ENCODE measurements at regions not wholly inside any gene's neighbourhood (a gene's known extent, or its start where the extent isn't known, plus 50 kb on each side); places are given as distances from the start of the nearest gene placed in this dataset.
A peak's percentile ranks its signal among the peaks of the same experiment; 100 is the strongest.
"Not testable (repeated sequence)": the region's sequence is repeated elsewhere in the genome, so short reads cannot be mapped to it uniquely, and the experiment has no call there.

- no peak for DNase-seq (ENCODE audit: low spot score)
Observed at GRCh38 chr6:74631564-74631963, 574.3 kb downstream of the COL12A1 start.

DNA sequence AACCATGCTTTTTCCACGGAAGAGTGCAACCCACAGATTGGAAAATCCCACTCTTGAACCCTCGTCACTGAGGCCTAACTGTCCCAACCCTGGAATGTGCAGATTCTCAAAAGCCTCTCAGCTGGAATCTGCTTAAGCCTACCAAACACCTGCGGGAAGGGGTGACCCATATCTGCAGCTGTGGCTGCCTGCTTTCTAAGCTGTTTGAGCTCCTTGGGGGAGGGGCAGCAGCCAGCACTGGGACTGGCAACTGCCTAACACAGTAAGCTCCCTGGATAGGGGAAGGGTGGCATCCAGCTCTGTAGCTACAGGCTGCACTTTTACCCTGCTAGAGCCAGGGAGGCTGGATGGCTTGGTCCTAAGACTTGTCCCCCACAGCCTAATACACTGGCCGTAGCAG lies 579.6 kb downstream of the COL12A1 start:
- no peak for DNase-seq (ENCODE audit: low spot score)

DNA sequence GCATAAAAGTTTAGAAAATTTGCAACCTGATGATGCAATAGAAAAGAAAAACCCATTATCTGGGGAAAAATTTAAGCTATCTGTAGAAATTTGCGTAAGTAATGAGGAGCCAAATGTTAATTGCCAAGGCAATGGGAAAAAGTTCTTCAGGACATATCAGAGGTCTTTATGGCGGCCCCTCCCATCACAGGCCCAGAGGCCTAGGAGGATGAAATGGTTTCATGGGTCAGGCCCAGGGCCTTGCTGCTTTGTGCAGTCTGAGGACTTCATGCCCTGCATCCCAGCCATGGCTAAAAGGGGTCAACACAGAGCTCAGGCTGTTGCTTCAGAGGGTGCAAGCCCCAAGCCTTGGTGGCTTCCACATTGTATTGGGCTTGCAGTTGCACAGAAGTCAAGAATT lies 582.8 kb downstream of the COL12A1 start:
- no peak for DNase-seq (ENCODE audit: low spot score)

DNA sequence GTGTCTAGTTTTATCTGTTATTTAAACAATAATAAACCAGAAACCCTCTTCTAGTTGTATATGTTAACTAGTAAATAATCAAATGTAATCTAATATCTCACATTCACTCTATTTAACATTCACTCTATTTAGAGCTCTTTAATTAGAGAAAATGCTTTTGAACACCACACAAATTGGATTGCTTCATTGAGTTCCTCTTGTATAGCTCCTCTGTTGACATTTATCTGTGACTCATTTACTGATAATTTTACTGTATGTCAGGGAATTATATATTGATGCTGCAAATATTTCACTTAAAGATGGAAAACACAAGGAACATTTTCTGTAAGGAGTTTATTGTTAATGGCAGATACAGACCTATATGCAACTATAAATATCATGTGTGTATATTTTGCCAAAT lies 594.6 kb downstream of the COL12A1 start:
- no peak for DNase-seq (ENCODE audit: low spot score)

- no peak for DNase-seq (ENCODE audit: low spot score)
Observed at GRCh38 chr6:74610352-74610751, 595.5 kb downstream of the COL12A1 start.

DNA sequence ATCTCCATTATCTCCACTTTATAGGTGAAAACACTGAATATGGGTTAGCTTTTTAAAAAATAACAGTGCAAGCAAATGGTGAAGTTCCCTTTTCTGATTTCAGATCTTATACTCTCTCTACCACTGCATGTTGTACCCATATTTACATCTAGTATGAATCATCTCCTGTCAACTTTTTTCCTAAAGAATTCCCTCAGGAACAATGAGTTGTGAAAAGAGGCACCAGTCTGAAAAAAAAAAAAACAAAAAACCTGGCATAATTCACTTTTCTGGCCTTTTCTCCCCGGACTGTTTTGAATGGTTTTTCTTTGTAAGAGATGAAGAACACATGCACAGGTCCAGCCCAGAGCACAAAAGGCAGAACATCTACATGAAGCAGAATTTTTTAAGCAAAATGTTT lies 596.0 kb downstream of the COL12A1 start:
- DNase-seq (ENCODE audit: low spot score) = no peak

DNA sequence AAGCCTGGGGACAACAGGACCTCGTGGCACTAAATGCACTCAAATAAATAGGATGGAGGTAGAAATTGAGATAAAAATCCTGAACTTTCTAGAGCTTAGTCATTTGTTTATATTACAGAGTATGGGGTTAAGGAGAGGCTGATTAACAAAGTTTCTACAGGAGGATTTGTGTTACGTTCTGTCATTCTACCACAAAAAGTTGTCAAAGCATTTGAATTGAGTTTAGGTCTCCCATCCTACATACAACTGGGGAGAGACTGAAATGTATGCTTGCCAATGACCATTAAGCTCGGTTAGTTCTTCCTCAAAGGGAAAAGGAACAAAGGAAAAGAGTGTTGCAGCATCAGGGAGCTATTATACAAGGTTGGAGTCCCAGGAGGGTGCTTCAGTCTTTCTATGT lies 597.9 kb downstream of the COL12A1 start:
- no peak for DNase-seq (ENCODE audit: low spot score)

DNA sequence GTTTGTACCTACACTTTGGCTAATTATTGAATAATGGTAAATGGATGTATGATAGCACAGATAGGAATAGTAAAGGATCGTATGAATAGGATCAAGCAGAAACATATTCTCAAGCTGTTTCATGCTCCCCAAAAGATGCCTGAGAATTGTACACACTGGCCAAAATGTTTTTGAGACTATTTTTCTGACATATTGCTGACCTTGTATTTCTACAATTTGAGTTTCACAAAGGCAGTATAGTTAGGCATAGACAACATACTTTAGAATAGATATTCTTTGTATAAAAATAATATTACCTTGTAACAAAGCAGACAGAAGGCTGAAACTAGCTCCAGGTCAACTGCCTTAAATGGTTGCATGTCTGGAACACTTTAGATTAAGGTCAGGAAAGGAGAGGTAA lies 598.4 kb downstream of the COL12A1 start:
- DNase-seq (ENCODE audit: low spot score) = no peak

DNA sequence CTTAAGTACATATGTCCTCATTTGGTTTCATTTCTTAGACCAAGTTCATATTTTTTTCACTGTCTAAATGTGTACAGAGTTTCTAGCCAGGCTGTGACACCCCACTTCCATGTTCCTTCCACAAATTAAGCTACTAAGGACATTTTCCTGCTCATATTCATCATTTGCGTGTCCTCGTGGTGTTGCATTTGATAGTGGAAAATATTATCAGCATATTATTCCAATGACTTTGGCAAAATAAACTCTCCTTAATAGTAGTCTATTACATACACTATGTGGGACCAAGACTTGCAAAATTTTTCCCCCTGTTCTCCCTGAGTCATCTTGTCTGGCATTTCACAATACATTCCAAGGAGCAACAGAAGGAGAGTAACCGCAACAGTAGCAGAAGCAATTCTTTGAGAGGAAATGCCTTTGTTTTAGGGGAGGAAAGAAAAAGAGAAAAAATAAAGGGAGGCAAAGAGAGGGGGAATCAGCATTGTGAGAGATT lies 599.2 kb downstream of the COL12A1 start:
- DNase-seq (ENCODE audit: low spot score) = peak; percentile 28

DNA sequence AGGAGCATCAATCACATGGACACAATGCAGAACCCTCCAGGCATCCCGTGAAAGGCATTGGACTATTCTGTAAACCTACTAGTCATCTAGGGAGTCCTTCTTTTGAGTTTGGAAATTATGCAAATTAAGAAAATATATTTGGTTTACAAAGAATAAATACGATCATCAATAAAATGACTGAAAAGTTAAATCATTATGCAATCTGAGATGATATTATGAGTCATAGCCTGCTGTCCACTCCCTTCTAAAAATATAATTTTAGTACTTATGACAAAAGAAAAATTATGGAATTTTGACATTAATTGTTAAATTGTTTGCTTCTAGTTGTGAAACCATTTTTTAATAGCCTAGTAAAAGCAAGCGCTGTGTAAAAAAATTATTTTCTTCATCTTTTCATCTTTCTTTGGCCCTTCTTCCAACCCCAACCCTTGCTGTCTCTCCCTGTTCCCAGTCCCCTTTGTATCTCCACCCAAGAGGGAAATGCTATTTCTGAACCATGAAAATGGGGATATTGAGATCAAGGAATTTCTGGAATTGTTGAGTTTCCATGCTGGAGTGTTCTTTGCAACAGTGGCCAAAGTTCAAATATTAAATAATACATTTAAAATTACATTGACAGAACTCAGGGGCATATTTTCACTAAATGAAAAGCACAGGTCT lies 599.8 kb downstream of the COL12A1 start:
- DNase-seq (ENCODE audit: low spot score) = no peak

GRCh38 chr6:74604279-74604678 lies 601.6 kb downstream of the COL12A1 start:
- no peak for DNase-seq (ENCODE audit: low spot score)

GRCh38 chr6:74603322-74604076 lies 602.4 kb downstream of the COL12A1 start:
- DNase-seq (ENCODE audit: low spot score) = no peak

GRCh38 chr6:74602206-74602605 lies 603.6 kb downstream of the COL12A1 start:
- DNase-seq (ENCODE audit: low spot score) = no peak

- DNase-seq (ENCODE audit: low spot score) = peak; percentile 50
Observed at GRCh38 chr6:74598462-74599393, 607.1 kb downstream of the COL12A1 start.

- DNase-seq (ENCODE audit: low spot score) = no peak
Observed at GRCh38 chr6:74597840-74598239, 608.0 kb downstream of the COL12A1 start.

- no peak for DNase-seq (ENCODE audit: low spot score)
Observed at GRCh38 chr6:74597266-74597665, 608.6 kb downstream of the COL12A1 start.

DNA sequence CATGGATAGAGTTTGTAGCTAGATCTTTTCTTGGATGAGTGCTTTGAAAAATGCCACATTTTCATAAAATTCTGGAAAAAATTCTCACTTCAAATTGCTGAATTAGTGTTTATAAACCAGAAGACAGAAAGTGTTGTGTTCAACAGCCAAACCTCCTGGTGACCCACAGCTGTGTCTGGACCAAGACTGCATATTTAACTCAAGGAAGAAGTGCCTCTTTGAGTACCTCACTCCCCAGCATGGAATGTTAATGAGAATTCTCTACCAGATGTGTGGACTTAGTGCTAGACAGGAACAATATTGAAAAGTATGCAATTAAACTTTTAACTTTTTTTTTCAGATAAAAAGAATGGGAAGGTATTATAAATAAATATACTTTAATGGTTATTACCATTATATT lies 609.3 kb downstream of the COL12A1 start:
- no peak for DNase-seq (ENCODE audit: low spot score)

DNA sequence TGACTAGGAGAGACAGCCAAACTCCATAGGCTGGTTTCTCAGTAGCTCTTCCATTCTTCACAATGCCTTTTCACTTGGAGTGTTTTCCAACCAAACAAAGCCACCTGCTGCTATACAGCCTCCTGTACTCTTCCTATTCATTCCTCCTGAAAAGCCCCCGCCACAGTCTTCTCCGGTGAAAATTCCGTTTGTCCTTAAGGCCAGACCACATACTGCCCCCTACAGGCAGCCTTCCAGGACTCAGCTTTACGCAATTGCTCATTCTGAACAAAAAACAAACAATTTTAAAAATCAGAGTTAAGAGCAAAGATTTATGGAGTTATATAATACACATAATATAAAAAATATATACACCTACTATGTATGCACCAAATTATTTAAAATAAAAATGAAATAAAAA lies 611.5 kb downstream of the COL12A1 start:
- DNase-seq (ENCODE audit: low spot score) = not testable (repeated sequence)

DNA sequence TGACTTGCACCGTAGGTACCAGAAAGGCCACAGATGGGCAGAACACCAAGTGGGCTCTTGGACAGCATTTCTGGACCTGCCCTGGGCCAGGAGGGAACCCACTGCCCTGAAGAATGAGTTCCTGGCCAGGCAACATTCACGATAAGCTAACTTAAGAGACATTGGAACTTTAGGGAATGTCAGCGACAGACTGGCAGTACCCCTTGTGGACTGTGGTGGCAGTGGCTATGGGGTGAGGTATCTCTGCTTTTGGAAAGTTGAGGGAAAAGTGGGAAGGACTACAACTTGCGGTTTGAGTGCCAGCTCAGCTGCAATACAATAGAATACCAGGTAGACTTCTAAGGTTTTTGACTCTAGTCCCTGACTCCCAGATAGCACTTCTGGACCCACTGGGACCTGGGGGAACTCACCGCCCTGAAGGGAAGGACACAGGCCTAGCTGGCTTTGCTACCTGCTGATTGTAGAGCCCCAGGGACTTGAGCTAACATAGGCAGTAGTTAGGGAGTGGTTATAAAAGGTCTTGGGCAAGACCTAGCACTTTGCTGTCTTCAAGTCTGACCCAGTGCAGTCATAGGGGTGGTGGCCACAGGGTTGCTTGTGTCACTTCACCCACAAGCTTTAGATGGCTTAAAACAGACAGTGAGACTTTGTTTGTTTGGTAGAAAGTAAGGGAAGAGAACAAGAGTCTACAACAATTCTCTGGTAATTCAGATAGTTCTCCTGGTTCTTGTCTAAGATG lies 617.6 kb downstream of the COL12A1 start:
- no peak for DNase-seq (ENCODE audit: low spot score)

DNA sequence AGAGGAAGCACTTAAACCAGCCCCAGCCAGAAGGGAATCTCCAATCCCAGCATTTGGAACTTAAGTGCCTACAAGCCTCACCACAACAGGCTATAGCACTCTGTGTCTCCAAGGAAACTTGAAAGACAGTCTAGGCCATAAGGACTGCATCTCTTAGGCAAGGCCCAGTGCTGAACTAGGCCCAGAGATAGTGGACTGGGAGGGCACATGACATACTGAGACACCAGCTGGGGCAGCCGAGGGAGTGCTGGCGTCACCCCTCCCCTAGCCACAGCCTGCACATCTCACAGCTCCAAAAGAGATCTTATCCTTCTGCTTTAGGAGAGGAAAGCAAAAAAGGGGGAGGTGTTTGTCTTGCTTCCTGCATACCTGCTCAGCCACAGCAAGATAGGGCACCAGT lies 618.5 kb downstream of the COL12A1 start:
- DNase-seq (ENCODE audit: low spot score) = no peak

DNA sequence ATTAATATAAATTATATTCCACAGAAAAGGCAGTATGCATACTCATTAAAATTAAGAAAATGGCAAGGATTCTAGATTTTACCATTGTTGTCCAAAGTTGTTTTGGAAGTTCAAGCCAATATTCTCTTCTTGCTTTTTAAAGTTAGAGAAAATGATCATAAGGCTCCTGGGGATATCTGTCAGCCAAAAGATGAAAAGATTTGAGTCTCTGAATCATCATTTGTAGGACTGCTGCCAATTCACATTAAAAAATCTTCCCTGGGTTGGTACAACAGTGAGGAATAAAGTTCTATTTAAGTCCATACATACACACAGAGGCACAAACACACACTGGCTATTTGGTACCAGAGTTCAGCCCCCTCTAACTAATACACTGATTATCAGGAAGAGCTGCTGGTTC lies 620.1 kb downstream of the COL12A1 start:
- no peak for DNase-seq (ENCODE audit: low spot score)

- no peak for DNase-seq (ENCODE audit: low spot score)
Observed at GRCh38 chr6:74581681-74582080, 624.2 kb downstream of the COL12A1 start.
